Mucosa of descending colon (tissue), 3 donors: ENCODE measurements at regions not wholly inside any gene's neighbourhood (a gene's known extent, or its start where the extent isn't known, plus 50 kb on each side); places are given as distances from the start of the nearest gene placed in this dataset.
"Not testable (repeated sequence)": the region's sequence is repeated elsewhere in the genome, so short reads cannot be mapped to it uniquely, and the experiment has no call there.

Source experiments
- ATAC-seq: fragments of 200-7000 bp; cut with Tn5 transposase; one replicate; pipeline ENCODE4 v1.9.1; 2020; ENCODE audit warnings: mild to moderate bottlenecking, moderate library complexity
- DNase-seq, 3 donors: peaks; one replicate each; pipeline ENCODE4 v3.0.0-alpha.2; 2020
- H3K36me3 ChIP-seq: fragments of 200-600 bp; one replicate; pipeline ENCODE4 v1.8.0; 2021; ENCODE audit warnings: low read depth, mild to moderate bottlenecking
- H3K4me1 ChIP-seq: fragments of 200-600 bp; one replicate; pipeline ENCODE4 v1.8.0; 2021; ENCODE audit warnings: low read depth, mild to moderate bottlenecking
- H3K4me3 ChIP-seq: fragments of 200-600 bp; one replicate; pipeline ENCODE4 v1.8.0; 2021; ENCODE audit warnings: mild to moderate bottlenecking
- H3K9me3 ChIP-seq: fragments of 200-600 bp; one replicate; pipeline ENCODE4 v1.8.0; 2021; ENCODE audit warnings: mild to moderate bottlenecking
- intact Hi-C, 2 donors: fragments of 100-400 bp; cut with DNase I in 1 of 2; cut with micrococcal nuclease in 1 of 2; formaldehyde crosslinking; loops; one replicate each; pipeline versions ENCODE4 v1.11.0 to v1.11.1; 2022; cut with DNase I, micrococcal nuclease
- donor health status: DM: no; HTN: no; CAD: no; lungs with moderate emphysema.
- donor health status: DM: no; HTN: no; CAD: no.
- donor health status: DM: no; HTN: yes; CAD: no.

DNA sequence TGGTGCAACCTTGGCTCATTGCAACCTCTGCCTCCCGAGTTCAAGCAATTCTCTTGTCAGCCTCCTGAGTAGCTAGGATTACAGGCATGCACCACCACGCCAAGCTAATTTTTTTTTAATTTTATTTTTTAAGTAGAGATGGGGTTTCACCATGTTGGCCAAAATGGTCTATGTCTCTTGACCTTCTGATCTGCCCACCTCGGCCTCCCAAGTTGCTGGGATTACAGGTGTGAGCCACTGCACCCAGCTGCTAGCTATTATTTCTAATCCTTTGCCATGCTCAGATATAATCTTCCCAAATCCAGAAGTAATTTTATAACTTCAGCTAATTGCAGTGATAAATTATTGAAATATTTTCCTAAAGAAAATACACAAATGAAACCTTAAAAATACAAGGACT is 305.1 kb upstream of the OR11H12 start:
- H3K36me3 ChIP-seq, intact Hi-C loops, ATAC-seq, DNase-seq, H3K4me3 ChIP-seq, H3K9me3 ChIP-seq, H3K4me1 ChIP-seq: not testable (repeated sequence)

DNA sequence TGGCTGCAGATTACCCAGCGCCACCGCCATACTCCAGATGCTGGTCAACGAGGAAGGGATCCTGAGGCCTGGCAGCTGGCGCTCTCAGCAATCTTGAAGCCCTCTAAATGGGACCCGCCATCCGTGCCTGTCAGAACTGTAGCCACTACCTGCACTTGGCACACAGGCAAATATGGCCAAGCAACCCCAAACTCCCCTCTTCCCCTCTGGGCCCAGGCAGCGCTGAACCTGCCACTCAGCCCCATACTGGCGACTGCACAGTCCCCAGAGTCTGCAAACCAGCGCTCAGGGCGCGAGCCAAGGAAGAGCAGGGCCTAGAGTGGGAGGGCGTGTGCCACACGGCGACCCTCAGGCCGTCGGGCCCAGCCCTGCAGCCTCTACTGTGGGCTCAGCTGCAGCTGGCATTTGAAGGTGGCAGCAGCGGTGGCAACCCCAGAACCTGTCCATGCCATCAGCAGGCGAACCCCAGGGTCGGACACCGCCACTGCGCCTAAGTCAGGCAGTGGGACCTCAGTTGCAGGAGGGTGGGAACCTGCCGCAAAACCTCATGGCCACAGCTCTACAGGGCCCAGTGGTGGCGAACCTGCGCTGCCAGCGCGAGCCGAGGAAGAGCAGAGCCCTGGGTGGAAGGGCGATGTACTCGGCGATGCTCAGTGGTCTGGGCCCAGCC is 268.4 kb upstream of the OR11H12 start:
- ATAC-seq, H3K4me3 ChIP-seq: not testable (repeated sequence)
- DNase-seq, result peak in 1 of 3 donors; percentile 19

DNA sequence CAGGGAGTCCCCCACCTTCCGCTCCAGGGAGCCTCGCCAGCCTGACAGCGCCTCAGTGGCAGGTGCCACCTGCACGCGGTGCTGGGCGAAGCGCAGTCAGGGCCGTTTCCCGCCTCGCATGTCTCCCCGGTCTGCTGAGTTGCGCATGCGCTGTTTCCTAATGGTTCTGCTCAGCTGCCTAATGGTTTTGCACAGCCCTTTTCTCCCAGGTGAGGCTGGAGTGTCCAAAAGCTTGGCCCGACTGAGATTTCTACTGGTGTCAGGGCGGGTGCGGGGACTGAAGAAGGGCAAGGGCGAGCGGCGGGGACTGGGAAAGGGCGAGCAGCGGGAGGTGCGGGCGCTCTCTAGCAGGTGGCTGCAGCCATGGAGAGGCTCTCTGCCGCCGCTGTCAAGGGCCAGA is 267.6 kb upstream of the OR11H12 start:
- intact Hi-C loops, H3K9me3 ChIP-seq, H3K36me3 ChIP-seq, H3K4me3 ChIP-seq, ATAC-seq, H3K4me1 ChIP-seq: not testable (repeated sequence)
- DNase-seq, result peak in 1 of 3 donors; percentile 36

More for the DNA sequence above, 268.4 kb upstream of the OR11H12 start:
- H3K9me3 ChIP-seq, intact Hi-C loops, H3K36me3 ChIP-seq, H3K4me1 ChIP-seq: not testable (repeated sequence)

DNA sequence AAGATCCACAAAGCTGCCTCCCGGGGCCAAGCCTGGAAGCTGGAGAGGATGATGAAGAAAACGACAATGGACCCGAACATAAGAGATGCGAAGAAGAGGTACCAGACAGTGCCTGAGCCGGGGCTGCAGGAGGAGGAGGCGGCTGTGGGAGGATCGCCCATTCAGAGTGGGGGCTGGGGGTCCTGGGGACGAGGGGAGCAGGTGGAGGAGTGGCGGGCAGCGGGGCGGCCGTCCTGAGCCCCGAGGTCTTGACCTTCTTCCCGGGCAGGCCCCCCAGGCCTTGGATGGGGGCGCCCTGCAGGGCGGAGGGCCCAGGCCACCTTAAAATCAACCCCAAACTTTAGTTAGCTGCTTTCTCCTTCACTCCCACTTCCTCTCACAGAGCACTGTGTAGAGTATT is 267.1 kb upstream of the OR11H12 start:
- ATAC-seq, H3K36me3 ChIP-seq, H3K4me3 ChIP-seq, H3K9me3 ChIP-seq, H3K4me1 ChIP-seq, intact Hi-C loops: not testable (repeated sequence)
- DNase-seq, result peak in 1 of 3 donors; percentile 29
